ENCODE measurements at regions not wholly inside any gene's neighbourhood (a gene's known extent, or its start where the extent isn't known, plus 50 kb on each side); places are given as distances from the start of the nearest gene placed in this dataset.
"Not testable (repeated sequence)": the region's sequence is repeated elsewhere in the genome, so short reads cannot be mapped to it uniquely, and the experiment has no call there.

GRCh38 chr9:129561594-129562281, 59.2 kb downstream of the C9orf50 start:
- no peak for DNase-seq (ENCODE audit: low read depth in 2 of 2)

GRCh38 chr9:129560881-129561306, 60.0 kb downstream of the C9orf50 start:
- DNase-seq (ENCODE audit: low read depth in 2 of 2), result no peak

GRCh38 chr9:129559506-129559881, 61.4 kb downstream of the C9orf50 start:
- DNase-seq (ENCODE audit: low read depth in 2 of 2), result no peak

- no peak for DNase-seq (ENCODE audit: low read depth in 2 of 2)
Observed at GRCh38 chr9:129558551-129559505, 62.1 kb downstream of the C9orf50 start.

GRCh38 chr9:129558063-129558550, 62.8 kb downstream of the C9orf50 start:
- no peak for DNase-seq (ENCODE audit: low read depth in 2 of 2)

- no peak for DNase-seq (ENCODE audit: low read depth in 2 of 2)
Observed at GRCh38 chr9:129557192-129558036, 63.5 kb downstream of the C9orf50 start.

GRCh38 chr9:129556491-129557191, 64.3 kb downstream of the C9orf50 start:
- DNase-seq (ENCODE audit: low read depth in 2 of 2), result no peak

GRCh38 chr9:129555512-129556215, 65.2 kb downstream of the C9orf50 start:
- no peak for DNase-seq (ENCODE audit: low read depth in 2 of 2)

GRCh38 chr9:129554649-129555048, 66.3 kb downstream of the C9orf50 start:
- no peak for DNase-seq (ENCODE audit: low read depth in 2 of 2)

GRCh38 chr9:129553277-129553676, 67.6 kb downstream of the C9orf50 start:
- DNase-seq (ENCODE audit: low read depth in 2 of 2), result no peak

GRCh38 chr9:129552064-129552463, 68.8 kb downstream of the C9orf50 start:
- no peak for DNase-seq (ENCODE audit: low read depth in 2 of 2)

GRCh38 chr9:129551393-129551973, 69.4 kb downstream of the C9orf50 start:
- no peak for DNase-seq (ENCODE audit: low read depth in 2 of 2)

GRCh38 chr9:129550977-129551376, 69.9 kb downstream of the C9orf50 start:
- not testable (repeated sequence) for DNase-seq (ENCODE audit: low read depth in 2 of 2)

- DNase-seq (ENCODE audit: low read depth in 2 of 2), result no peak
Observed at GRCh38 chr9:129550199-129550839, 70.6 kb downstream of the C9orf50 start.

GRCh38 chr9:129549684-129550083, 71.2 kb downstream of the C9orf50 start:
- DNase-seq (ENCODE audit: low read depth in 2 of 2), result no peak

GRCh38 chr9:129549139-129549538, 71.8 kb downstream of the C9orf50 start:
- no peak for DNase-seq (ENCODE audit: low read depth in 2 of 2)

- DNase-seq (ENCODE audit: low read depth in 2 of 2), result no peak
Observed at GRCh38 chr9:129548571-129549135, 72.2 kb downstream of the C9orf50 start.

- DNase-seq (ENCODE audit: low read depth in 2 of 2), result no peak
Observed at GRCh38 chr9:129547869-129548570, 72.9 kb downstream of the C9orf50 start.

- DNase-seq (ENCODE audit: low read depth in 2 of 2), result no peak
Observed at GRCh38 chr9:129547063-129547462, 73.8 kb downstream of the C9orf50 start.

Measured in stimulated activated CD4-positive, alpha-beta T cell treated with anti-CD3 and anti-CD28 coated beads, Interleukin-15, amount 100 ng/mL, for 48 hours (primary cell).